ENCODE measurements at regions not wholly inside any gene's neighbourhood (a gene's known extent, or its start where the extent isn't known, plus 50 kb on each side); places are given as distances from the start of the nearest gene placed in this dataset.

DNA sequence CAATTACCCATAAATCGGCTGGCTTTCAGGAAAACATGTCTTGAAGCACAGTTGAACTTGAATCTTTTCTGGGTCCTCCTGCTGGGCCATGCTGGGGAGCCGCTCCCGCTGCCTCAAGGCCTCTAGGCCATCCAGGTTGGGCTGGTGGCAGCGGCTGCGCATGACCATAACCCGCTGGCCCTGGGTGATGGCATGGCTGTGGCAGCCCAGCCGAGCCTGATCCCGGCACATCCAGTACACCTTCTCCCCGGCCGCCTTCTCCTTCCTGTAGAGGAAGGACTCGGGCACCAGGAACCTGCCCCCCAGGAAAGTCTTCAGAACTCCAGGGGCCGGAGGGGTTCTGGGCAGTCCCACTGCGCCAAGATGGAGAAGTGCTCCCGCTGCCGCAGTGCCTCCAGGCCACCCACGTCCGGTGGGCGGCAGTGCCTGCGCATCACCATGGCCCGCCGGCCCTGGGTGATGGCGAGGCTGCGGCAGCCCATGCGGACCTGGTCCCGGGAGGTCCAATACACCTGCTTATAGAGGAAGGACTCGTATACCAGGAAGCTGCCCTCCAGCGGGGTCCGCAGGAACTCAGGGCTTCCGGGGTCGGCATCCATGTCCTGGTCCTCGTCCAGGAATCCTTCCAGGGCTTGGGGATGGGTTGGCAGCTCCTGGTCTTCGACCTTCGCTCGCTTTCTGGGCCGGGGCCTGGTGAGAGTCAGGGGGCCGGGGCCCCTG lies 84.3 kb upstream of the FXR1 start:
- no peak for TF ChIP-seq CTCF (IDR thresholded peaks at IDR 0.05)
- no peak for TF ChIP-seq POLR2A (IDR thresholded peaks at IDR 0.05)
